ENCODE measurements at regions not wholly inside any gene's neighbourhood (a gene's known extent, or its start where the extent isn't known, plus 50 kb on each side); places are given as distances from the start of the nearest gene placed in this dataset.

DNA sequence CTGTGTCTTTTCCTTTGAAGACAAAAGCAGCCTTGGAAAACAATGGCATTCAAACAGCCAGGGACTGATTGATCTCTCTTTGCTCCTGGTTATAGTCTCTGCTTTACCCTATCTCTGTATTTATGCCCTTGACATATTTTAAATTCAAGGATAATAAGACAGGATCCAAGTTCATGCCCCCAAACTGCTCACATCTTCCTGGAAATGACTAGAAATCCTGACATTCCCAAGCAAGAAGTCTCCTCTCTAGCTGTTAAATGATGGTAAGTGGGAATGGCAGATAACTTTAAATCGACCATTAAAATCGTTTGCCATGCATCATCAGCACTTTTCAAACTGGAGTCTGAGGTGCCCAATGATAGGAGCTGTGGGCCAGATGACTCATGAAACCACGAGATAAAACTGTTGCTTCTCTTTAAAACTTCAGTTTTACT is 435.6 kb downstream of the FOXO1 start:
- peak; percentile 31 for DNase-seq

DNA sequence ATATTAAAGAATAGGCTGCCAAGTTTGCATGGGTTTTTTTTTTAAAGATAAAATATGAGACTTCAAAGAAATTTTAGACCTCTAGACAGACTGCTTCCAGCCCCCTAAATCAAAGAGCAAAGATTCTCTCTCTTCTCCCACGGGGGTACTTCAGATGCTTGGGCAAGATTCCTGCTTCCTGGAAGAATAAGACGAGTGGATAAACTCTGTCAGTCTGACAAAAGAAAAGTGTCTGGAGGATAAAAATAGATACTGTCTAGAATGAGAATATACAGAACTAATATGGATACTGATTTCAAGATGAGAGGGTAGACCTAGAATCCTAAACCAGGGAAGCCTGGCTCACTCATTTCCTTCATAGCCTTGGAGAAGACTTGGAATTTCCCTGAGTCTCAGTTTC is 435.1 kb downstream of the FOXO1 start:
- peak; percentile 21 for DNase-seq

DNA sequence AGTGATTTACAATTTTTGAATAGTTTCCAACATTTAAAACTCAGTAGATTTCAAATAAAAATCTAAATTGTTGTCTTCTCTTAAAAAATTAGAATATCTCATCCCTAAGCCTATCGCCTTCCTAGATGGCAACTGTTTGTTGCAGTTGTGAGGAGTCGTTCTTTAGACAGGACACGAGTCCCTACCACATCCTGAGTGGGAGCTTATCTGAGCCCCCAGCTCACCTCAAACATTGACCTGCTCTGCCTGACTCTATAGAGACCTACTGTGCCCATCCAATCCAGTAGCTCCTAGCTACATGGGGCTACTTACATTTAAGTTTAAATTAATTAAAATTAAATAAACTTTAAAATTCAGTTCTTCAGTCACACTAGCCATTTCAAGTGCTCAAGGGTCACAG is 434.7 kb downstream of the FOXO1 start:
- no peak for DNase-seq

DNA sequence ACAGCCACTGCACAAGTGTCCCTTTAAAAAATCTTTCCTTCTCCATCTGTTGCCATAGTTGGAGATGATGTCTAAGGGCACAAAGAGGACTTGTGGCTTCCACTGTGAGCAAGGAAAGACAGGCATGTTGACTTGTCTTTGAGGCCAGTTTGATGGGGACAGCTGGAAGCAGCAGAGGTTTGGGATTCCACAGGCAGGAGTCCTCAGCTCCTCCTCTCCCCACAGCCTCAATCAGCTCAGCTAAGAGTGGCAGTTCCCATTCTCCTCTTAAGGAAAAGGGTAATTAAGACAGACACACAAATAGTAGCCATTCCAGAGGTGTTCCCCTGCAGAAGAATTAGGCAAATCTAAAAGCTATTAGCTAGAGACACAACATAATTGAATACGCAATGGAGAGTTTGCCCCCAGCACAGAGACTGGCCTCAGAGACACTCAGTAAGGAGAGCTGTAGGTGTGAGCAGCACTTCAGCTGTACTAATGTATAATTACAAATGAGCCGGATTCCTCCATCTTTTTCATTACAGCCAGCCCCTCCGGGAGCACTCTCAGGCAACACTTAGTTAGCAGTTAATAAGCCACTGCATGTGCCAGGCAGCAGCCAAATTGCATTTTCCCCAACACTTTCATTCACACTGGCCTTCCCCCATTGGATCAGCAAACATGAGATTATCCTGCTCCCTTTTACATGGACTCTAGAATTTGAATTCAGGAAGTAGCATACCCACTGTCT is 434.0 kb downstream of the FOXO1 start:
- DNase-seq, result no peak

DNA sequence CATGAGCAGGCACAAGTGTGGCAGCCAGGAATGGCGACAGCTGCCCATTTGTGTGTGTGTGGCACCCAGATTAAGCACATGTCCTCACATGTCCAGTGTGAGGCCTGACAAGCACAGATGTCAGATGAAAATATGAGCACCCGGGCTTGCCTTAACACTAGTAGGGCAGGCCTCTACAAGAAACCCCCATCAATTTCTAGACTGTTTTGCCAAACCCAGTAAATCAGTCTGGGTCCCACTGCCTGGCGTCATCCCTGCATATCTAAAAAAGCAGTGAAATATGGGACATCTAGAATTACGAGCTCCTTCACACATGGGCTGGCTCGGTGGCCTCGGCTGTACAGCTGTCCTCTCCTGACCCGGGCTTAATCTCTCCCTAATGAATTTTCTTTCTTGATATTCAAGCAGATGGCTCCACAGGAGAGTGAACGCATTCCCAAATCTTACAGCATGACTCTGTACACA is 432.7 kb downstream of the FOXO1 start:
- DNase-seq, result no peak

DNA sequence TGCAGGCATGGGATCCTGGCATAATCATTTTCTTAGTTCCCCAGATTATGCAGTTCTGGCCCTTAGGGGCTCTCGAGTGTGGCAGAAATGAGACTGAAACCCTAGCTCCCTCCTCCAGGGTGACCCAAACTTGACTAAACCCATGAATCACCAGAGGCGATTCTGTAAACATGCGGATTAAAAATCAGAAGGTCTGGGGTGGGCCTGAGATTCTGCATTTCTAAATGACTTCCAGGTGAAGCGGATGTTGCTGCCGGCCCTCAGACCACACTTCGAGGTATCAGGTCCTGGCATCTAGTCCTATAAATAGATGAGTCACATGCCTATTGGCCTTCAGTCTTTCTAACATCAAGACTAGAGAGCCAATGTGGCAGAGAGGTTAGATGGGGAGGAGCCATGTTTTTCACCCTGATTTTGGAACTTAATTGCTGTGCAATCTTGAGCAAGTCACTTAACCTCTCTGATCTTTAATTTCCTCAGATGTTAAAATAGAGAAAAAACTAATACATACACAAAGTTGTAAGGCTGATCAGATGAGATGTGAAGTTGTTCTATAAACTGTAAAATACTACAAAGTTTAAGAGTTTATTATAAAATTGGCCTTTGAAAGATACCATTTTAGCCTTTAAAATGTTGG is 431.2 kb downstream of the FOXO1 start:
- DNase-seq, result no peak

DNA sequence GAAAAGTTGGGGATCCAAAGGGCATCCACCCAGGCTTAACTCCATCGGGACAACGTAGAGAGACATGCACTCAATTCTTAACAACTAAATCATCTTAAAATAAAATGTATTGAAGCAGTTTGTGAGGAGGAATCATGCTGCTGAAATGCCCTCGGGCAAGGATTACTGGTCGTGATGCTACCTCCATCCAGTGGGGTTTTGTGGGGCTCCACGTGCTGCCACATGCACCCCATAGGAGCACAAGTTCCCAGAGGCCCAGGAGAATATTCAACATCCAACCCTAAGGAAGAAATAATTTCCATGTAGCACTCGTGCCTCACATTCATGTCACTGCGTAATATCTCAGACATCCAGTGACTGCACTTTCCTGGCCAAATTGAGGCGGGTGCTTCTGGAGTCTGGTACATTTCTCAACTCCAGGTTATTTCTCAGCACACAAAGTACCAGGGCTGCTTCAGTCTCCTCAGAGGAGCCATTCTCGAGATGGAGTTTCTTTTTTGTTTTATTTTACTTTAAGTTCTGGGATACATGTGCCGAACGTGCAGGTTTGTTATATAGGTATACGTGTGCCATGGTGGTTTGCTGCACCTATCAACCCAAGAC is 429.8 kb downstream of the FOXO1 start:
- DNase-seq, result no peak

DNA sequence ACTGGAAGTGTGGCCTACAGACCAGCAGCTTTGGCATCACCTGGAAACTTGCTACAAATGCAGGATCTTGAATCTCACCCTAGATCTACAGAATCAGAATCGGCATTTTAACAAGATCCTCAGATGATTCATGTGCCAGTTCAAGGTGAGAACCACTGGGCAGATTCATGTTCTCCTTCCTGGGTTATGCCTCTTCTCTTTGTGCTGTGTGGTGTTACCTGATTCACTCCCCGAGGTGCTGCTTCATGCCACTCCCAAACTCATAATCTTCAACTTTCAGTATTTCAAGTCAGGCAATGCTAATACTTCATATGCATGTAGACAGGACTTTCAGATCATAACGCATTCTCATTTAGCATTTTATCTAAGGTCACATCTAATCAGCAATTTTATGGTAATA is 427.7 kb downstream of the FOXO1 start:
- no peak for DNase-seq

DNA sequence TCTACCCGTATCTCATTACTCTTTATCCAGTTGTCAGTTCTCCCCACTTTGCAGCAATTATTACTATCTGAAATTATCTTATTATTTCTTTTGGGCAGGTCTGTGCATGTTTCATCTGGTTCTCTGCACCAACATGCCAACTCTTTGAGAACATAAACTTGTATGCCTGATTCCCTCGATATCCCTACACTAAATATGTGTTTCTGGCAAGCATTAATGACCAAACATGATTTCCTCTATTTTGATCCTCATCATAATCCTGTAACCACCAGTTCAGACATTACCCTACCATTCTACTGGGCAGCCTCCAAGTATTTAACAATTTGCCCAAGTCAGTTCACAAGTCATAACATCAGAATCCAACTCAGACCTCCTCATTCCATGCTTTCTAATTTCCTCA is 426.1 kb downstream of the FOXO1 start:
- no peak for DNase-seq

DNA sequence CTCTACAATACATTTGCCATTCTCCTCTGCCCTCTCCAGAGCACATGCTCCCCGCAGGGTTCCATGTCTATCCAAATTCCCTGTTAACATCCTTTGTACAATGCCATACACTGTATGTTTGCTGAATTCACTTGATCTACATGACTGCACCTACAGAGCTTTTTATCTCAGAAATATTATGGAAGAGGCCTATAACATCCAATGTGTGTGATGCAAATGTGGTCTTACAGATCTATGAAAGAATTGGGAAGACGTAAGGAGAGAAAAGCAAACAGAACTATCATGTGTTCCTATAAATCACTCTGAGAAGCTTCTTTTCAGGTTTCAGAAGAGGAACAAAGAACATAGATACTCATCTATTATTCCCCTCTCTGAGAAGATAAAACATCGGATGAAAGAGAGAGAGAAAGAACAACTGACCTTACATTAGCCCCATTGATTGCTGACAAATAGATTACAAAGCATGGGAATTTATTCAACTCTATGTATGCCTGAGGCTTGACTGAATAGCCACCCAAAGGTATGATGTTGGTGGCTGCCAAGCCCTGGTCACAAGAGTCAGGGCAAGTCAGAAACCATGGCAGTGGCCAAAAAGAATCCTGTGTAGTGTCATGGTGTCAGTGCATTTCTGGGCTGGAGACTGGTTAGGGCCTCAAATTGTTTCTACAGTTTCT is 425.2 kb downstream of the FOXO1 start:
- no peak for DNase-seq

DNA sequence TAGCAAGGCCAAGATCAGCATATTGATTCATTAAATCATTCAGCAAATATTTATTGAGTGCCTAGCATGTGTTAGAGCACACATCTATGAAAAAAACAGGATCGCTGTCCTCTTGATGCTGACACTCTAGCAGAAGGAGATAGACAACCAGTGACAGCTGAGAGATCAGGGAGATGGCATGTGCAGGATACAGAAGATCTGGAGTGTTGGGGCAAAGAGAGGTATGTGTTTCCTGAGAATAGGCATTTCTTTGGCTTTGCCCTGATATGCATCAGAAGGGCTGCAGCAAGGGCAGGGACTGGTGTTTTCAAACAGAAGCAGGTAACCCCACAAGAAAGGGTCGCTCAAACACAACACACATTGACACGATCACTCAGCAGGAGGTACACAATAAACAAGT is 423.4 kb downstream of the FOXO1 start:
- DNase-seq, result no peak

DNA sequence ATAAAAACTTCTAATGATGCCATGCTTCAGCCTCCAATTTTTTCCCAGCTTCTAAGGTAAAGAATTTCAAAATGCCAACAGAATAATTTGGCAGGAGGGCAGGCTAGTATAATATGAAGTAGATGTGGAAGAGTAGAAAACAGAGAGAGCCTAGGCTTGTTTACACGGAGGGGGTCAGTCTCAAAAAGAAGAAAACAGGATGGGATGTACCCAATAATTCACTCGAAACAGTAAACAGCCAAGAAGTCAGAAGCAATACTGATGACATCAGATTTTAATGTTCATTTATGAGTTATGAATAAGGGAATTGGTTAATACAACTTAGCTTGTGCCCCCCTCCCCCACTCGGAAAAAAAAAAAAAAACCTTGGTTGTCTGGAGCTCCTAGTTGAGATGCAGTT is 422.5 kb downstream of the FOXO1 start:
- no peak for DNase-seq

DNA sequence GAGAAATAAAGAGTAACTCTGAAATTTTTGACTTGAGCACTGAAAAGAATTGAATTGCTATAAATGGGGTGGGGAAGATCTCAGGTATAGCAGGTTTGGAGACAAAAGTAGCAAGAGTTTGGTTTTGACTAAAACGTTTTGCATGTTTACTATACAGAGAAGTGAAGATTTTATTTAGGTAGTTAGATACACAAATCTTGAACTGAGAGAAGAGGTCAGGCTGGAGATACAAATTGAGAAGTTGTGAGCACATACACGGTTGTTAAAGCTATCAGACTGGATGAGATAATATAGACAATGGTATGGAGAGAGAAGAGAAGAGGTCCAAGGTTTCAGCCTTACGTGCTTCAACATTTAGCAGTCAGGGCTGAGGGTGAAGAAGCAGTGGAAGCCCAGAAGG is 420.9 kb downstream of the FOXO1 start:
- DNase-seq, result no peak

DNA sequence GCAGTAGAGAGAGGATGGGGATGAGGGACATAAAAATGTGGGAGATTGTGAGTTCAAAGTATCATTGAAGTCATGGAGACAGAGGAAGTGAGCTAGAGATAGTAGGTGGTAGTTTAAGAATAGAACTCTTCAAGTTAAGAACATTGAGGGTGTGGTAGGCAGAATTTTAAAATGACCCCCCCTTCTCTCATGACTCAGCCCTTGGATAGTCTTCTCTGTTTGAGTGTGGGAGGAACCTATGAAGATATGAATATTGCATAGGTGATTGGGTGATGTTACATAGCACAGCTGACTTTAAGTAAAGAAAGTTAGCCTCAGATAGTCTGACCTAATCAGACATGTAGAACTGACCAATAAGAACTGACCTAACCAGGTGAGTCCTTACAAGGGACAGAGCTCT is 418.6 kb downstream of the FOXO1 start:
- DNase-seq, result no peak

DNA sequence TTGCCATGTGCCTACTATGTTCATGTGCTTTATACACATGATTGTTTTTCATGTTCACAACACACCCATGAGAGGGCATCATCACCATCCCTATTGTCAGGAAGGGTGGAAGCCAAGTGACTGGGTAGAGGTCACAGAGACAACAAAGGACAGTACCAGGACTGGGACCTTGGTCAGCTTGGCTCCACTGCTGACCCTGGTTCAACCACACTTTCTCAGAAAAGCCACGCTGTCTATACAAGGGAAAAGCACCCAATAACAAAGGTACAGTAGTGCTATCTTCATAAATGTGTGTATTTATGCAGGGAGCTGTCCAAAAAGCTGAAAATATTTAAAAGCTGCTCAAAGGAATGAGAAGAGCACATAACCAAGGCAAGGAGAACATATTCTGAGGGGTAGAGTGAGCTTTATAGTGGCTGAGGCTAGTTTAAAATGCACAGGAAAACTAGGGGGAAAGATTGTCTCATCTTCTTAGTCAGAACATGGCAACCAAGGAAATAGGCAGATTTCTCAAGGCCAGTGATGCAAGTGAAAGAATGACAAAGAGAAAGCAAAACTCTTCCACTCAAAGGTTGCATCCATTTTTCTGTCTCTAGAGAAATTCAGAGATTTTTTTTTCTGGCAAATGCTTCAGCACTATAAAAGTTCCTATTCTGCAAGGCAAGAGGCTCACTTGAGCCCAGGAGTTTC is 415.0 kb downstream of the FOXO1 start:
- DNase-seq, result no peak

DNA sequence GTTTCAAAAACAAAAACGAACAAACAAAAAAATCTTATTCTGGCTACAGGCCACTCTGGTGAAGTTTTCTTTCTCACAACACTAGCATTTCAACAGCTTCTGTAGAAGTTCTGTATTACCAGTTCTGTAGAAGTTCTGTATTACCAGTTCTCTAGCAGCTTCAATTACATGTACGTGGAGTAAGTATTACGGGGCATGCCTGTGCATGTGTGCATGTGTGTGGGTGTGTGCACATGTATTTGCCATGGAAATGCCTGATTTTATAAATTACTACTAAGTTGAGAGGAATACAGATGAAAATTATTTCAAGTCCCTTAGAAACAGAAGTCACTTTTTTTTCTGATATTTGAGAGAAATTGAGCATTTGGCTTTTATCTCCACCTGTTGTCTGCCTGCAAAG is 414.2 kb downstream of the FOXO1 start:
- DNase-seq, result no peak

DNA sequence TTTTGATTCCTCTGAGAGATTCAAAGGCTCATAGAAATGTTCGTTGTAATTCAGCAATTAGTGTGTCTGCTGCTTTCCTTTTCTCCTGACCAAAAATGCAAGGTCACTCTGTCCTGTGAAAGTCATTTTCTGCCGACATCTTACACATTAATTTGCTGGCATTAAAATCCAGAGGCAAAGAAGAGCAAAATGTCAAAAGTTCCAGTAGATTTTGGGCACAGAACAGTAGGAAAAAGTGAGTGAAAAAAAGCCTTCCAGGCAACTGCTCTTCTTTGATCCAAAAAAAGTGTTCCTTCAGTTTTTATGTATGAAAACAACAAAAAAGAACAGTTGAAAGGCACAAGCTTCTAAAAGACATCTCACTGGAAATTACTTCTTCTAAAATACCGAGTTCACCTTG is 413.8 kb downstream of the FOXO1 start:
- DNase-seq, result no peak

DNA sequence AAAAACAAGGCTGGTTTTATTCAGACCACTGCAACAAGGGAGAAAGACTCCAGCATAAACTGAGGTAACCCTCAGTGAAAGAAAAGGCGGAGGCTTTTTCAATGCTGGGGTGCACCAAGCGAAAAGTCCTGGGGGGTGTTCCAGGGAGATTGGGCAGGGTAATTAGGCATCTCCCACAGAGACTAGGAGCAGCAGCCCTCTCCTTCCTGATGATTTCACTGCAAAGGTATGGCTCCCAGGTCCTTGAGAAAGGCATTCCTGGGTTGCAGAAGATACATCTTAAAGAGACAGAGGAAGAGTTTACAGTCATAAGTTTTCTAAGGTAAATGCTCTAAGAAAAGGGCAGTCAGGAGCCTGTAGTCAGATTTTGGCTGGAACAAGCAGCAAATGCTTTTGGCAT is 412.0 kb downstream of the FOXO1 start:
- DNase-seq, result no peak

DNA sequence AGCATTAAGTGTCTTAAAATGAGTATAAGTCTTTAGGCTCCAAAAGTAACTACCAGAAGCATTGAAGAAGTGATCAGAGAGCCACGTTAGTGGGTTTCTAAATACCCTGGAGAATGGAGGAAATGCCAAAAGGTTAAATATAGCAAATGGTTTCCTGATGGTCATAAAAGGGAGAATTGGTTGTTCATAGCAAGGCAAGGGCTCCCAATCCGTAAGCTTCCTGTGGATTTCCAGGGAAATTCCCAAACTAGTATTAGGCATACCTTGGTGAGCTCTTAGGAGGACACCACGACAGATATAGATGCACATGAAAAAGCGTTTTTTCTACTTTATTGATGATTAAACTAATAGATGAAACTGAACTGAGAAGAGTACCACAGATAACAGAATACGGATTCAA is 410.9 kb downstream of the FOXO1 start:
- no peak for DNase-seq

DNA sequence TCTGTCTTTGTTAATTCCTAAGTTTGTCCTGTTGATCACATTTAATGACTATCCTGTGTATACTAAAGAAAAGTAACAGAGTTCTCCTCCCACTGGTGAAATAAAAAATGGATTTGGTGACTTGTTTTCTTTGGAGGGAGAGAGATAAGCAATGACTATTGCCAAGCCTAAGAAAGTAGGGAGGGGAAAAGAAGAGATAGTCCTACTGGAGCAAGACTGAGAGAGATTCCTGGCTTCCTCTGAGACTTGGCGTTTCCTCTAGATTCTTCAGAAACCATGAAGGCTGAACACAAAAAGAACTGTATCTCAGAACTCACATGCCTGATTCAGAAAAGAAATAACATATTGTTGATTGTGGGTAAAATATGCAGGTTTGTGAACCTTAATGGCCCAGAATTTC is 406.5 kb downstream of the FOXO1 start:
- no peak for DNase-seq

DNA sequence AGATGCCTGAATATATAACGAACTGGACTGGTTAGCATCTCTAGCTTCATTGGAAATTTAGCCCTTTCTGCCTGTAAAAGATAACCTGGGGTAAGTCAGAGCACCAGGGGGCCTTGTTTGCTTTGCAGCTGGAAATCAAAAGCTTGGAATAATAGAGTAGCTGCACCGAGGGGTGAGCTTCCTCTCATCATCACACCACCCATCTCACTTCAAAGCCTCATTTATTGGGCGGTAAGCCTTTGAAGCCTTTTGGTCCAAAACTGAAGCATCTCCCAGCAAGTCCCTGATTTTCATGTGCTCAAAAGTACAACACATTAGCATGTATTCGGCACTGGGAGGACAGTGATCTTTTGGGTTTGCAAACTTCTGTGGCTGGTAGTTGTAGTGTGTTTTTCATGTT is 405.1 kb downstream of the FOXO1 start:
- DNase-seq, result no peak

DNA sequence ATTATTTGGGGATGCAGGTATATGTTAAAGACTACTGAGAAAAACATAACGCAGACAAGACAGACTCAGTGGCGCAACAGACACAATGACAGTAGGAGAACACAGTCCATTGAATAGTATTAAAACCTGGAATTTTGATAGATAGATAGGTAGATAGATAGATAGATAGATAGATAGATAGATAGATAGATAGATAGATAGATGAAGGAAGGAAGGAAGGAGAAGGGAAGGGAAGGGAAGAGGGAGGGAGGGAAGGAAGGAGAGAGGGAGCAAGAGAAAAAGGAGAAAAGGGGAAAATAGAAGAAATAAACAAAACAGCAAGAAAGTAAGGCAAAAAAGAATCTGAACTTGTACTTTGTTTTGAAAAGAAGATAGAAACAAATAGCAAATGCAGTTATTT is 404.5 kb downstream of the FOXO1 start:
- no peak for DNase-seq

DNA sequence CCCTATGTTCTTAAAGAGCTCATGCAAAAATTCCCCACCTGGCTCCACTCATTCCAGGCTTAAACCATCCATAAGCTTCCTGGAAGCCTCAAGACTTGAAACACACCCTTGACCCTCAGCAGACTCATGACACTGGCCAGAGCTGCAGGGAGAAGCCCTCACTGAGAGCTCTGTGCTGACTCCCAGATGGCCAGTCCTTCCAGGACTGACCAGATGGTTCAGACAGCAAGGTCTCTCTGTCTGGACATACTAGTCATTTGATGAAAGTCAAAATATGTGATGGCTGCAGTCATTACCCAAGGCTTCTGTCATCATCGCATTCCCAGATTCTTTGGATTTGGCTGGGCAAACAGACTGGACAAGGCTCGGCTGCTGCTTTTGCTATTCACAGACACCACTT is 397.4 kb downstream of the FOXO1 start:
- DNase-seq, result no peak

All from fibroblast of skin of back (primary cell).